IMR-90 (cell line): ENCODE measurements at regions not wholly inside any gene's neighbourhood (a gene's known extent, or its start where the extent isn't known, plus 50 kb on each side); places are given as distances from the start of the nearest gene placed in this dataset.
"Not testable (repeated sequence)": the region's sequence is repeated elsewhere in the genome, so short reads cannot be mapped to it uniquely, and the experiment has no call there.

ENCODE experiments used
- ATAC-seq: fragments of 200-7000 bp; cut with Tn5 transposase; 2 replicates; pipeline ENCODE4 v1.9.1; 2020; ENCODE audit warnings: low read depth, mild to moderate bottlenecking, moderate library complexity
- BruUV-seq: library from RNA; stranded (reverse); fragments of 400-500 nt; replicated peaks from 2 replicates; lab custom pipeline; 2021; lab: Mats Ljungman, UMichigan
- CTCF ChIA-PET: fragments of 300-600 bp; formaldehyde crosslinking; extraction: SDS; loops from one replicate; lab custom pipeline; 2021; ENCODE audit warnings: antibody characterized with exemption; lab: Yijun Ruan, JAX
- POLR2A ChIA-PET: fragments of 300-600 bp; sonication (Branson Sonifier 250); formaldehyde crosslinking; loops from one replicate; lab custom pipeline; 2022; ENCODE audit warnings: antibody characterized with exemption; ENCODE audit not compliant: unreplicated experiment; lab: Charles Lee
- DNase-seq: peaks from one replicate; pipeline ENCODE4 v3.0.0; 2013
- H2AFZ ChIP-seq: replicated peaks from 2 replicates; pipeline ENCODE3; 2013; ENCODE audit warnings: low read length, mild to moderate bottlenecking; ENCODE audit not compliant: poor library complexity
- H2AK5ac ChIP-seq: 2 replicates; pipeline ENCODE4 v1.6.1; 2013; ENCODE audit warnings: low read depth, low read length, inconsistent platforms
- H2AK9ac ChIP-seq: replicated peaks from 2 replicates; pipeline ENCODE3; 2013; ENCODE audit warnings: mild to moderate bottlenecking, low read depth, low read length, moderate library complexity; ENCODE audit not compliant: poor library complexity
- H2BK120ac ChIP-seq: 2 replicates; pipeline ENCODE4 v1.6.1; 2013; ENCODE audit warnings: low read depth, low read length, inconsistent platforms
- H2BK15ac ChIP-seq: 3 replicates; pipeline ENCODE4 v1.6.1; 2013; ENCODE audit warnings: low read depth, low read length, inconsistent platforms
- H2BK20ac ChIP-seq: 2 replicates; pipeline ENCODE4 v1.6.1; 2013; ENCODE audit warnings: low read depth, mild to moderate bottlenecking, inconsistent platforms, low read length, moderate library complexity
- H2BK5ac ChIP-seq: 2 replicates; pipeline ENCODE4 v1.6.1; 2013; ENCODE audit warnings: mild to moderate bottlenecking, low read depth, low read length, inconsistent platforms; ENCODE audit not compliant: poor library complexity, severe bottlenecking
- H3K14ac ChIP-seq: replicated peaks from 2 replicates; pipeline ENCODE4 v1.6.1; 2013; ENCODE audit warnings: low read depth, low read length, inconsistent platforms
- H3K18ac ChIP-seq: 2 replicates; pipeline ENCODE4 v1.6.1; 2013; ENCODE audit warnings: low read depth, low read length, control low read depth
- H3K23ac ChIP-seq: 2 replicates; pipeline ENCODE4 v1.6.1; 2013; ENCODE audit warnings: low read depth, low read length, inconsistent platforms
- H3K27ac ChIP-seq: 2 replicates; pipeline ENCODE4 v1.5.1; 2013; ENCODE audit warnings: mild to moderate bottlenecking, control low read depth, low read length; ENCODE audit not compliant: insufficient read depth
- H3K27me3 ChIP-seq: 2 replicates; pipeline ENCODE4 v1.6.1; 2013; ENCODE audit warnings: low read length; ENCODE audit not compliant: control insufficient read depth, insufficient read depth
- H3K36me3 ChIP-seq: 2 replicates; pipeline ENCODE4 v1.6.1; 2013; ENCODE audit warnings: low read length, mixed read lengths; ENCODE audit not compliant: control insufficient read depth, insufficient read depth
- H3K4ac ChIP-seq: 2 replicates; pipeline ENCODE4 v1.6.1; 2013; ENCODE audit warnings: low read depth, low read length, inconsistent platforms
- H3K4me1 ChIP-seq: 2 replicates; pipeline ENCODE4 v1.6.1; 2013; ENCODE audit warnings: low read length, mixed read lengths; ENCODE audit not compliant: control insufficient read depth, insufficient read depth
- H3K4me2 ChIP-seq: 2 replicates; pipeline ENCODE4 v1.6.1; 2013; ENCODE audit warnings: low read depth, mild to moderate bottlenecking, control low read depth, low read length, moderate library complexity
- H3K4me3 ChIP-seq: 2 replicates; pipeline ENCODE4 v1.5.1; 2013; ENCODE audit warnings: low read depth, mild to moderate bottlenecking, control low read depth, low read length, moderate library complexity; ENCODE audit not compliant: insufficient read depth
- H3K56ac ChIP-seq: 2 replicates; pipeline ENCODE4 v1.6.1; 2013; ENCODE audit warnings: low read length, inconsistent platforms; ENCODE audit not compliant: insufficient read depth; ENCODE audit errors: extremely low read depth
- H3K79me1 ChIP-seq, 2 experiments: 2 replicates each; pipeline ENCODE4 v1.6.1; 2013; ENCODE audit warnings: low read length in 2 of 2, inconsistent platforms in 1 of 2, low read depth in 1 of 2
- H3K9ac ChIP-seq: 2 replicates; pipeline ENCODE4 v1.6.1; 2013; ENCODE audit warnings: low read depth, low read length, control low read depth
- H3K9me1 ChIP-seq: 2 replicates; pipeline ENCODE4 v1.6.1; 2013; ENCODE audit warnings: low read length, inconsistent platforms; ENCODE audit not compliant: insufficient read depth
- H3K9me3 ChIP-seq: 2 replicates; pipeline ENCODE4 v1.6.1; 2013; ENCODE audit warnings: low read length; ENCODE audit not compliant: control insufficient read depth, insufficient read depth
- H4K20me1 ChIP-seq: 2 replicates; pipeline ENCODE4 v1.6.1; 2013; ENCODE audit warnings: low read length, inconsistent platforms; ENCODE audit not compliant: insufficient read depth
- H4K5ac ChIP-seq: 2 replicates; pipeline ENCODE4 v1.6.1; 2013; ENCODE audit warnings: mild to moderate bottlenecking, low read depth, low read length, control low read depth
- H4K8ac ChIP-seq, 2 experiments: 2 replicates each; pipeline ENCODE4 v1.6.1; 2013; ENCODE audit warnings: low read depth in 2 of 2, low read length in 2 of 2, control low read depth in 1 of 2, inconsistent platforms in 1 of 2
- H4K91ac ChIP-seq: 2 replicates; pipeline ENCODE4 v1.6.1; 2013; ENCODE audit warnings: low read depth, low read length, inconsistent platforms; ENCODE audit not compliant: insufficient read depth
- WGBS, 2 experiments: methylation state at CpG; one replicate each; pipeline versions ENCODE4 v1.1.5 to v1.1.7; 2013; ENCODE audit warnings: missing lambda C conversion rate in 2 of 2; ENCODE audit not compliant: insufficient read length in 1 of 2; ENCODE audit errors: extremely low coverage in 2 of 2; 5-methylcytosine and 5-hydroxymethylcytosine counted together
- dilution Hi-C: fragments of 300-500 bp; cut with HindIII; formaldehyde crosslinking; loops from one replicate; pipeline ENCODE4 v1.14.3; 2018; ENCODE audit warnings: low sequenced_read_pairs; ENCODE audit not compliant: unreplicated experiment
- in situ Hi-C: fragments of 300-500 bp; cut with MboI; formaldehyde crosslinking; loops from 3 replicates; pipeline ENCODE4 v1.14.3; 2019; ENCODE audit warnings: low sequenced_read_pairs, inconsistent platforms, mixed read lengths
- intact Hi-C: fragments of 100-400 bp; cut with micrococcal nuclease; formaldehyde crosslinking; loops from 2 replicates; pipeline ENCODE4 v1.10.0; 2022

GRCh38 chr6:15738195-15738594, 75.4 kb upstream of the DTNBP1 start:
- H3K36me3 ChIP-seq, in situ Hi-C loops, H2BK120ac ChIP-seq, H3K4ac ChIP-seq, H2BK15ac ChIP-seq, H3K27me3 ChIP-seq, BruUV-seq, H3K14ac ChIP-seq, H3K27ac ChIP-seq, H2AFZ ChIP-seq, H3K4me1 ChIP-seq, H2BK5ac ChIP-seq, CTCF ChIA-PET, dilution Hi-C loops, H3K23ac ChIP-seq, H4K20me1 ChIP-seq, intact Hi-C loops, H3K4me2 ChIP-seq, H3K56ac ChIP-seq, H3K4me3 ChIP-seq, H3K79me1 ChIP-seq, H3K9ac ChIP-seq, H3K9me3 ChIP-seq, H4K5ac ChIP-seq, H4K91ac ChIP-seq, H4K8ac ChIP-seq, H2AK9ac ChIP-seq, DNase-seq, H2BK20ac ChIP-seq, H3K9me1 ChIP-seq, H2AK5ac ChIP-seq, H3K18ac ChIP-seq, POLR2A ChIA-PET, ATAC-seq: not testable (repeated sequence)
- WGBS, 2 experiments, result 94% methylated on average over 2 of the region's 8 CpGs; no CpG with 5 or more reads in 1 of the 2 experiments
